Testis (tissue), 2 donors: ENCODE measurements at regions not wholly inside any gene's neighbourhood (a gene's known extent, or its start where the extent isn't known, plus 50 kb on each side); places are given as distances from the start of the nearest gene placed in this dataset.

Experiments used
- DNase-seq: peaks from one replicate; pipeline ENCODE4 v3.0.0-alpha.2; 2019
- H3K27ac ChIP-seq, 2 donors: fragments of 200-600 bp; sonication (generic); one replicate each; pipeline ENCODE4 v1.5.1; 2019
- H3K27me3 ChIP-seq: fragments of 200-600 bp; sonication (generic); one replicate; pipeline ENCODE4 v1.5.1; 2019
- H3K36me3 ChIP-seq: fragments of 200-600 bp; sonication (generic); one replicate; pipeline ENCODE4 v1.5.1; 2017; ENCODE audit warnings: low read depth; ENCODE audit errors: missing control alignments
- H3K4me1 ChIP-seq: fragments of 200-600 bp; sonication (generic); one replicate; pipeline ENCODE4 v1.5.1; 2019
- H3K4me3 ChIP-seq, 2 donors: fragments of 200-600 bp; sonication (generic); one replicate each; pipeline ENCODE4 v1.5.1; 2017 to 2019
- H3K9me3 ChIP-seq: fragments of 200-600 bp; sonication (generic); one replicate; pipeline ENCODE4 v1.5.1; 2017
- POLR2A ChIP-seq: fragments of 450-650 bp; IDR thresholded peaks from one replicate; pipeline ENCODE4 v1.6.1; 2017; ENCODE audit warnings: antibody characterized with exemption, mild to moderate bottlenecking, moderate library complexity
- WGBS, 2 donors: methylation state at CpG; one replicate each; pipeline ENCODE4 v1.1.5; 2018; 5-methylcytosine and 5-hydroxymethylcytosine counted together
- intact Hi-C: fragments of 100-400 bp; cut with DNase I; formaldehyde crosslinking; loops from one replicate; pipeline ENCODE4 v1.15.1; 2023; ENCODE audit warnings: low total_unique reads
- TF ChIP-seq, protein P1 (sequence below), 3 experiments: fragments of 450-650 bp in 2 of 3; fragments of 200-600 bp in 1 of 3; sonication (generic) in 1 of 3; IDR thresholded peaks; one replicate each; pipeline ENCODE4 v1.5.1; 2016 to 2019; ENCODE audit warnings: antibody characterized with exemption in 3 of 3, mild to moderate bottlenecking in 2 of 3, moderate library complexity in 1 of 3

- H3K27me3 ChIP-seq = no peaks in the 10 kb centered on the region
- WGBS, 2 donors = 85 to 90% methylated on average over 3 of the region's 3 CpGs
- H3K9me3 ChIP-seq = no peaks in the 10 kb centered on the region
- H3K36me3 ChIP-seq = no peaks in the 10 kb centered on the region
- no peak for DNase-seq
- no peaks in the 10 kb centered on the region for H3K4me1 ChIP-seq
- H3K27ac ChIP-seq = no peak overlapping the region
- no peak overlapping the region for H3K4me3 ChIP-seq
- no peak for TF ChIP-seq POLR2A
- TF ChIP-seq, protein P1, sequence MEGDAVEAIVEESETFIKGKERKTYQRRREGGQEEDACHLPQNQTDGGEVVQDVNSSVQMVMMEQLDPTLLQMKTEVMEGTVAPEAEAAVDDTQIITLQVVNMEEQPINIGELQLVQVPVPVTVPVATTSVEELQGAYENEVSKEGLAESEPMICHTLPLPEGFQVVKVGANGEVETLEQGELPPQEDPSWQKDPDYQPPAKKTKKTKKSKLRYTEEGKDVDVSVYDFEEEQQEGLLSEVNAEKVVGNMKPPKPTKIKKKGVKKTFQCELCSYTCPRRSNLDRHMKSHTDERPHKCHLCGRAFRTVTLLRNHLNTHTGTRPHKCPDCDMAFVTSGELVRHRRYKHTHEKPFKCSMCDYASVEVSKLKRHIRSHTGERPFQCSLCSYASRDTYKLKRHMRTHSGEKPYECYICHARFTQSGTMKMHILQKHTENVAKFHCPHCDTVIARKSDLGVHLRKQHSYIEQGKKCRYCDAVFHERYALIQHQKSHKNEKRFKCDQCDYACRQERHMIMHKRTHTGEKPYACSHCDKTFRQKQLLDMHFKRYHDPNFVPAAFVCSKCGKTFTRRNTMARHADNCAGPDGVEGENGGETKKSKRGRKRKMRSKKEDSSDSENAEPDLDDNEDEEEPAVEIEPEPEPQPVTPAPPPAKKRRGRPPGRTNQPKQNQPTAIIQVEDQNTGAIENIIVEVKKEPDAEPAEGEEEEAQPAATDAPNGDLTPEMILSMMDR (IDR thresholded peaks at IDR 0.05) = no peak
- intact Hi-C loops = no loop called here
These were observed 312.8 kb downstream of the NSG2 start for GRCh38 chr5:174358276-174358675.

GRCh38 chr5:174359071-174359470, 313.6 kb downstream of the NSG2 start:
- no peak overlapping the region for H3K4me3 ChIP-seq
- no peak for DNase-seq
- H3K36me3 ChIP-seq = no peaks in the 10 kb centered on the region
- no peaks in the 10 kb centered on the region for H3K27me3 ChIP-seq
- no peaks in the 10 kb centered on the region for H3K9me3 ChIP-seq
- intact Hi-C loops = no loop called here
- H3K27ac ChIP-seq = no peak overlapping the region
- 80 to 86% methylated on average over 4 of the region's 4 CpGs for WGBS, 2 donors
- H3K4me1 ChIP-seq = no peaks in the 10 kb centered on the region
- TF ChIP-seq, protein P1 (IDR thresholded peaks at IDR 0.05) = no peak
- TF ChIP-seq POLR2A = no peak

DNA sequence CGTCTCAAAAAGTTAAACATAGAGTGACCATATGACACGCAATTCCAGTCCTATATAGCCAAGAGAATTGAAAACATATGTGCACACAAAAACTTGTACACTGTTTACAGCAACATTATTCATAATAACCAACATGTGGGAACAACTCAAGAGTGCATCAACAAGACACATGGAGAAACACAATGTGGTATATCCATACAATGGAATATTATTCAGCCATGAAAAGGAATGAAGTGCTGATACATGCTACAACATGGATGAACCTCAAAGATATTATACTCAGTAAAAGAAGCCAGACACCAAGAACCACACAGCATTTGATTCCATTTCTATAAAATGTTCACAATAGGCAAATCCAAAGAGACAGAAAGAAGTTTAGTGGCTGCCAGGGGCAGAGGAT, 317.0 kb downstream of the NSG2 start:
- H3K4me3 ChIP-seq = no peak overlapping the region
- H3K27me3 ChIP-seq = no peaks in the 10 kb centered on the region
- 61 to 92% methylated on average over 2 of the region's 2 CpGs for WGBS, 2 donors
- intact Hi-C loops = no loop called here
- no peak for DNase-seq
- no peak overlapping the region for H3K27ac ChIP-seq
- no peaks in the 10 kb centered on the region for H3K36me3 ChIP-seq
- no peak for TF ChIP-seq POLR2A
- TF ChIP-seq, protein P1 (IDR thresholded peaks at IDR 0.05) = no peak
- no peaks in the 10 kb centered on the region for H3K9me3 ChIP-seq
- H3K4me1 ChIP-seq = no peaks in the 10 kb centered on the region

DNA sequence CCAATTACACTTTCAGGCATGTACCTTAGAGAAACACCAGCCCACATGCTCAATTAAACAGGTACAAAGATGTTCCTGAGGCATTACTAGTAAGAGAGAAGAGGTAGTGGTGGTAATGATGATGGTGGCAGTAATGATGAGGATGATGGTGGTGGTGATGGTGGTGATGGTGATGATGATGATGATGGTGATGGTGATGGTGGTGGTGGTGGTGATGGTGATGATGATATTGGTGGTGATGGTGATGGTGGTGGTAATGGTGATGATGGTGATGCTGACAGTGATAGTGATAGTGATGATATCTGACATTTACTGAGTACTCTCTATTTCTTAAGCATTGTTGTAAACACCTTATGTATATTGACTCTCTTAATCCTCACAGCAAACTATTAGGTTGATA, 318.4 kb downstream of the NSG2 start:
- H3K27ac ChIP-seq = no peak overlapping the region
- no peaks in the 10 kb centered on the region for H3K36me3 ChIP-seq
- TF ChIP-seq POLR2A = no peak
- TF ChIP-seq, protein P1 (IDR thresholded peaks at IDR 0.05) = no peak
- H3K4me3 ChIP-seq = no peak overlapping the region
- intact Hi-C loops = no loop called here
- no peaks in the 10 kb centered on the region for H3K4me1 ChIP-seq
- no peaks in the 10 kb centered on the region for H3K9me3 ChIP-seq
- H3K27me3 ChIP-seq = no peaks in the 10 kb centered on the region
- DNase-seq = no peak

DNA sequence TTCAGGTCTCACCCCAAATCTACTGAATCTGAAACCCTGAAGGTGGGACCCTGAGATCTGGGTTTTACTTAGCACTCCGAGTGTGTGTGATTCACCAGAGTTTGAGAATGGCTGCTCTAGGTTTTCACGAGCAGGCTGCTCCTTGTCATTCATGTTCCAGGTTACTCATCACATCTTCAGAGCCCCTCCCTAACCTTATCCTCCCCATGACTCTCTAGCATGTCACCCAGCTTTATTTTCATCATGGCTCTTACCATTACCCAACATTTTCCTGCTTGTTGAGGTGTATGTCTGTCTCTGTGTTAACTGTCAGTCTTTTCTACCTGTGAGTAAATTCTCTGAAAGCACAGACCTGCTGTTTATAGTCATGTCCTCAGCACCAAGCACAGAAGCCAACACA, 319.2 kb downstream of the NSG2 start:
- WGBS, 2 donors = 73 to 98% methylated on average over 2 of the region's 2 CpGs
- H3K9me3 ChIP-seq = no peaks in the 10 kb centered on the region
- intact Hi-C loops = no loop called here

More for the DNA sequence above, 319.2 kb downstream of the NSG2 start:
- TF ChIP-seq, protein P1 (IDR thresholded peaks at IDR 0.05) = no peak
- no peak for TF ChIP-seq POLR2A
- DNase-seq = no peak
- Histone ChIP-seq H3K4me1 (no peaks in the 10 kb centered on the region), H3K36me3 (no peaks in the 10 kb centered on the region), H3K27ac (no peak overlapping the region), H3K27me3 (no peaks in the 10 kb centered on the region), H3K4me3 (no peak overlapping the region)
